ENCODE measurements at regions not wholly inside any gene's neighbourhood (a gene's known extent, or its start where the extent isn't known, plus 50 kb on each side); places are given as distances from the start of the nearest gene placed in this dataset.

DNA sequence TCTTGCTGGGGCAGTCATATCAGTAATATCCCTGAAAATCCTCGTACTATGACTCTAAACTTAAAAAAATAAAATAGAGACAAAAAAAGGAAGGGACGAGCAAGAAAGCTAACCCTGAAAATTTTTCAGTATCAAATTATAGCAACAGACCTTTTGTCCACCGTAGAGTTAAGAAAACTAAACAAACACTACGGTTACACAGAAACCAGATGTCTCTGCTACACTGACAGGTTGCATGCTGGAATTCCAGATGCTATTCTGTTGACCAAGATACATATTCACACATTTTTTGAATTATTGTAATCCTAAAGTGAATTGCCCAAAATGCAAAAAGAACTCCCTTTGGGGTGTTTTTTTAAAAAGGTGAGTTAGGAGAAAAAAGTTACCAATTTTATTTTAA, 66.9 kb upstream of the SELENOP start:
- Histone ChIP-seq H3K4me3 (ENCODE audit: low read depth, low read length) (no peak overlapping the region), H3K27ac (no peak overlapping the region), H3K36me3 (replicated peaks) (no peaks in the 10 kb centered on the region), H3K27me3 (replicated peaks) (no peaks in the 10 kb centered on the region)
- DNase-seq: no peak
- in situ Hi-C loops (cut with HindIII; ENCODE audit: low pct_ligation_motif_present, low sequenced_read_pairs): no loop called here
- TF ChIP-seq, protein P1, sequence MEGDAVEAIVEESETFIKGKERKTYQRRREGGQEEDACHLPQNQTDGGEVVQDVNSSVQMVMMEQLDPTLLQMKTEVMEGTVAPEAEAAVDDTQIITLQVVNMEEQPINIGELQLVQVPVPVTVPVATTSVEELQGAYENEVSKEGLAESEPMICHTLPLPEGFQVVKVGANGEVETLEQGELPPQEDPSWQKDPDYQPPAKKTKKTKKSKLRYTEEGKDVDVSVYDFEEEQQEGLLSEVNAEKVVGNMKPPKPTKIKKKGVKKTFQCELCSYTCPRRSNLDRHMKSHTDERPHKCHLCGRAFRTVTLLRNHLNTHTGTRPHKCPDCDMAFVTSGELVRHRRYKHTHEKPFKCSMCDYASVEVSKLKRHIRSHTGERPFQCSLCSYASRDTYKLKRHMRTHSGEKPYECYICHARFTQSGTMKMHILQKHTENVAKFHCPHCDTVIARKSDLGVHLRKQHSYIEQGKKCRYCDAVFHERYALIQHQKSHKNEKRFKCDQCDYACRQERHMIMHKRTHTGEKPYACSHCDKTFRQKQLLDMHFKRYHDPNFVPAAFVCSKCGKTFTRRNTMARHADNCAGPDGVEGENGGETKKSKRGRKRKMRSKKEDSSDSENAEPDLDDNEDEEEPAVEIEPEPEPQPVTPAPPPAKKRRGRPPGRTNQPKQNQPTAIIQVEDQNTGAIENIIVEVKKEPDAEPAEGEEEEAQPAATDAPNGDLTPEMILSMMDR (IDR thresholded peaks at IDR 0.05; ENCODE audit: low read depth, low read length, missing control alignments): no peak

DNA sequence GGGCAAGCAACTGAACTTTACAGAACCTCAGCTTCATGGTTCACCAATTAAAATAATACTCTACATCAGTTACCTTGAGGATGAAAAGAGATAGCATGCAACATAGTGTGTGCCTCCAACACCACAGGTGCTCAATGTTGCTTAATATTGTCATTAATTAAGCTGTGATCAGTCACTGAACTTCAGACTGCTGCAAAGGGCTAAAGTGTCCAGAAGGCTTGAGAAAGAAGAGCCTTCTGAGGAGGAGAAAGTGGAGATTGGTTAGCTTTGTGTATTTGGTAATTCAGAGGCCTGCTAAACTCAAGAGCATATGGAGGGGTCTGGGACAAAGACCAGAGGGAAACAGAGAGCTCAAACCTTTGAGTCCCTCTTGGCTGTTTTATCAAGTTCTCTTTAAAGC, 66.3 kb upstream of the SELENOP start:
- H3K27ac ChIP-seq: no peak overlapping the region
- no peaks in the 10 kb centered on the region for H3K36me3 ChIP-seq (replicated peaks)
- H3K4me3 ChIP-seq (ENCODE audit: low read depth, low read length): no peak overlapping the region
- no peaks in the 10 kb centered on the region for H3K27me3 ChIP-seq (replicated peaks)
- TF ChIP-seq, protein P1 (IDR thresholded peaks at IDR 0.05; ENCODE audit: low read depth, low read length, missing control alignments): no peak
- DNase-seq: no peak
- in situ Hi-C loops (cut with HindIII; ENCODE audit: low pct_ligation_motif_present, low sequenced_read_pairs): no loop called here

DNA sequence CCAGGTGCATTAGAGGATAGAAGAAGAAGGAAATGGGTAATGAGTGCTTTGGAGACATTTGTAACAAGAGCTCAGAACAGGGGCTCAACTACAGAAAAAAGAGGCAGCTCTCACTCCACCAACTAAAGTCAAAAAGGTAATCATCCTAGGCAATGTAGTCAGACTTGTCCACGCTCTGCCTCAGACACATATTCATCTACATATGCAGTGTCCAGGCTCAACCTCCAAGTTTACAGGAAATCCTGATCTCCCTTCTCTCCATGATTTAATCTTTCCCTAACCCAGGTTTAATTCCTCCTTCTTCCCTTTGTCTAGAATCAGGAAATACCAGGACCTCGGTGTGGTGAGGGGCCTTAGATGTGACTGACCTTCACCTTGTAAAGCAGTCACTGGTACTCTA, 65.7 kb upstream of the SELENOP start:
- no peak for DNase-seq
- TF ChIP-seq, protein P1 (IDR thresholded peaks at IDR 0.05; ENCODE audit: low read depth, low read length, missing control alignments): no peak
- Histone ChIP-seq H3K36me3 (replicated peaks) (no peaks in the 10 kb centered on the region), H3K4me3 (ENCODE audit: low read depth, low read length) (no peak overlapping the region), H3K27ac (no peak overlapping the region), H3K27me3 (replicated peaks) (no peaks in the 10 kb centered on the region)
- in situ Hi-C loops (cut with HindIII; ENCODE audit: low pct_ligation_motif_present, low sequenced_read_pairs): no loop called here

DNA sequence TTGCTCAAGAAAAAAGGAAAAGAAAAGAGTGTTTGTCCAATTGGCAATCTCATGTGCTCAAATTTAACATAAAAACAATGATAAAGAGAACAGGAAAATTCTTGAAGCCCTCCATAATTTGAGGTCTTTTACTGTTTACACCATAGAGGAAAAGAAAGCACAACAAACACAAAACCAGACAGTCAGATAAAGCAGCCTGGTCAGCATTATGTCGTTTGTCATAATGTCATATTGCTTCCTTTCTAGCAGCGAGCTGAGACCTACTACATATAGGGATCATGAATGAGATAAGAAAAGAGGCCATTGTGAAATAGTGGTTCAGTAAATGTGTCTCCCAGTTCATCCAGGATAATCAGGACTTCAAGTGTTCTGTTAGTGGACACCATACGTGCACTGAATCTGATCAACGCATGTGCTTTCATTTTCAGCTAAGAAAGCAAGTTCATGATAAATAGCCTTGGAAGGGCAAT, 64.7 kb upstream of the SELENOP start:
- TF ChIP-seq, protein P1 (IDR thresholded peaks at IDR 0.05; ENCODE audit: low read depth, low read length, missing control alignments): no peak
- Histone ChIP-seq H3K27me3 (replicated peaks) (no peaks in the 10 kb centered on the region), H3K27ac (no peak overlapping the region), H3K4me3 (ENCODE audit: low read depth, low read length) (no peak overlapping the region), H3K36me3 (replicated peaks) (no peaks in the 10 kb centered on the region)
- in situ Hi-C loops (cut with HindIII; ENCODE audit: low pct_ligation_motif_present, low sequenced_read_pairs): no loop called here
- DNase-seq: no peak

DNA sequence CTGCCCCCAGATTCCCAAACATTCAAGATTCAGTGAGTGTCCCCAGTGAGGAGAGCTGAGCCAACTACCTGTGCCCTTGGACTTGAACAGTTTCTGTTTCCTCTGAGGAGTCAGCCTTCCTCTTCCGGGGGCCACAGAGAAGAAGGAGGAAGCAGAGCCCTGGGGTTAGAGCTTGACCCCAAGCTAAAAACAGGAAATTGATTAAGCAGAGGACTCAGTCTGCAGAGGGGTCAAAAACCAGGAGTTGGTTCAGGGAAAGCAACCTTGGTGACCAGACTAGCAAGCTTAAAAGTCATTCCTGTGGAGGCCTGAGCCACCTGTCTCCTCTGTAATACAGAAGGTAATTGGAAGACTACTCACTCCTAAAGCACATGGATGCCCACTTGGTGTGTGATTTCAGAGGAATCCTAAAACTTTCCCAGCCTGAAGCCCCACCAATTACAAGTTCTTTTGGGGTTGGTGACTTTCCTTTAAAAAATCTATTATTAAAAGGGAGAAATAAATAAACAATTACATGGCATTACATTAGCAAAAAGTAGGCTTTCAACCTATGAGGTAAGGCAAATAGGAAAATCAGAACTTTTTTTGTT, 64.2 kb upstream of the SELENOP start:
- no peak for DNase-seq
- Histone ChIP-seq H3K27ac (no peak overlapping the region), H3K27me3 (replicated peaks) (no peaks in the 10 kb centered on the region), H3K36me3 (replicated peaks) (no peaks in the 10 kb centered on the region), H3K4me3 (ENCODE audit: low read depth, low read length) (no peak overlapping the region)
- in situ Hi-C loops (cut with HindIII; ENCODE audit: low pct_ligation_motif_present, low sequenced_read_pairs): no loop called here
- TF ChIP-seq, protein P1 (IDR thresholded peaks at IDR 0.05; ENCODE audit: low read depth, low read length, missing control alignments): no peak

DNA sequence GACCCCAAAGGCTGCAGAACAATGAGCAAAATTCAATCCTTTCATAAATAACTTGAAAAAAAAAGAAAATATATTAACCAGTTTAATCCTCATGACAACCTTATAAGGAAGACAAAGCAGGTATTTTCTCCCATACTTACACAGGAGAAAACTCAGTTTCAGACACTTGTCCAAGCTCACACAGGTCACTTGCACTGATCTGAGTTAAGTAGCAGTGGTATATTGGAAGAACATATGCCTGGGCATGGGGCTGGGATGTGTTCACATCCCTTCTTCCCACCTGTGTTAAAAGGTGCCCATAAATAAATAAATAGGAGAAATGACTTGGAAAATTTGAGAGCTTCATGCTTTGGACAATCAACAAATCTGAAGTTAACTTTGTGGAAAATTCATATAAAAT, 63.5 kb upstream of the SELENOP start:
- no peaks in the 10 kb centered on the region for H3K36me3 ChIP-seq (replicated peaks)
- no peak overlapping the region for H3K27ac ChIP-seq
- in situ Hi-C loops (cut with HindIII; ENCODE audit: low pct_ligation_motif_present, low sequenced_read_pairs): no loop called here
- H3K27me3 ChIP-seq (replicated peaks): no peaks in the 10 kb centered on the region
- DNase-seq: no peak
- H3K4me3 ChIP-seq (ENCODE audit: low read depth, low read length): no peak overlapping the region
- TF ChIP-seq, protein P1 (IDR thresholded peaks at IDR 0.05; ENCODE audit: low read depth, low read length, missing control alignments): no peak
